Islet precursor cell (in vitro differentiated cells): ENCODE measurements at regions not wholly inside any gene's neighbourhood (a gene's known extent, or its start where the extent isn't known, plus 50 kb on each side); places are given as distances from the start of the nearest gene placed in this dataset.

Source experiments
- DNase-seq: peaks from one replicate; pipeline ENCODE4 v3.0.0-alpha.2; 2018

DNA sequence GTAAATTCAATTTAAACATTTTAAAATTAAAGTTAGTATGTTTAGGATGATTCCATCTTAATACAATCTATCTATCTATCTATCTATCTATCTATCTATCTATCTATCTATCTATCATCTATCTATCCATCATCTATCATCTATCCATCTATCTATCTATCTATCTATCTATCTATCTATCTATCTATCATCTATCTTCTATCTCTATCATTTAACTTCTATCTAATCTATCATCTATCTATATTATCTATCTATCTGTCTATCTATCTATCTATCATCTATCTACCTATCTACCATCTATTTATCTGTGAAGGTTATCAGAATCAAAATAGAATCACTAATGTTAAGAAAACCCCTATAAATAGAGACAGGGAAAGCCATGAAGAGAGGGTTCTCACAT is 78.3 kb downstream of the RAMP3 start:
- no peak for DNase-seq

DNA sequence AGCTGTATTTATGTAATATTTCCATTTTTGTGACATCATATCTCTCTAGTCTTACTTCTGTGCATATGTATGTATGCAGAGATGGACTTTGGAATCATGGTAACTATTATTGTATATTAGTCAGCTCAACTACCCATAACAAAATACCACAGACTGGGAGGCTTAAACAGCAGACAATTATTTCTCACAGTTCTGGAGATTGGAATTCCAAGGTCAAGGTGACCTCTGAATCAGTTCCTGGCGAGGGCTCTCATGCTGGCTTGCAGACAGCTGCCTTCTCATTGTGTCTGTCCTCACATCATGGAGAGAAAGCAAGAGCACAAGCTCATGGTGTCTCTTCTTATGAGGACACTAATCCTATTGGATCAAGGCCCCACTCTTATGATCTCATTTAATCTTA is 79.1 kb downstream of the RAMP3 start:
- no peak for DNase-seq

DNA sequence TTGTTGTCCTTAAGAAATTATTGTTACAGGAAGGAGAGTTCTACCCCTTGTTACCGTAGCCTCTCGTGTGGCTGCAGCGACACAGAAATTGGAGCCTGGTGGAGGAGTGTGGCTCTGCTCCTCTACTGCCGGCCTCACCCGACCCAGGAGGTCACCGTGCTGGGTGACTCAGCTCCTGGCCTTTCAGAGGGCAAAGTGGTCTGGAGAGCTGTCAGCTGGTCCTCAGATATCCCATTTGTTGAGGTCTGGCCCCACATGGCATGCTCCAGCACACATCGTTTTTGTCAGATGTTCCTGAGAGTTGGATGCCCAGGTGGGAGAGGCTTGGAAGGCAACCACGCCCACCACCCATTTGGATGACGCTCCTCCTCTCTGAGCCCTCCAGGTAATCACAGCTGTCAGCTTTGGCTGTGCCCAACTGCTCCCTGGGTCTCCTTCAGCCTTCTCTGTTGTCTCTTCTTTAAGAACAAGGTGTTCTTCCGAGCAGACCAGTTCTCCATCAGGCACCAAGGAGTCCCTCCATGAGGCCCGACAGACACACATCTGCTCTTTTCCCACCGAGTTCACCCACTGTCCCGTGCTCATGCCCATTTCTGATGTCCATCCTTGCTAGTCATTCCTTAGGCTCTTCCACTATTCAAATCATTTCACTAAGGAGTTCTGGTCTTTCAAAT is 80.3 kb downstream of the RAMP3 start:
- DNase-seq, result peak; percentile 67

DNA sequence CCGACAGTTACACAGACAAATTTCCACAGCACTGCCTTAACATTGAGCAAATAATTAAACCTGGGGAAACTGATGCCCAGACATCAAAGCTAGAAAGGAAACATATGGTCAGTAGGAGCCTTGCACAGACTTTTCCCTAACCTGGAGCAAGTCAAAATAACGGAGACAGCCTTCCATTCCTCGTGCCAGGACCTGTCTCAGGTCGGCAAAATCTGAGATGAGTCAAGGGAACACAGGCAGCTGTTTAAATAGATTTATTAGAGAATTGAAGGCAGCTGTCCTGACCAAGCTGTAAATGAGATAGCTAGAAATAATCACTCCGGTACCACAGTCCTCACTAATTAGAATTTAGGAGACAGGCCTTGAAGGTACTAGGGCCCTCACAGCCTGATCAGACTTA is 81.2 kb downstream of the RAMP3 start:
- no peak for DNase-seq

- DNase-seq, result no peak
These were observed 81.9 kb downstream of the RAMP3 start for GRCh38 chr7:45239486-45239885.

- DNase-seq, result no peak
These were observed 82.7 kb downstream of the RAMP3 start for GRCh38 chr7:45240273-45240771.

GRCh38 chr7:45240926-45241325 is 83.3 kb downstream of the RAMP3 start:
- DNase-seq, result no peak

DNA sequence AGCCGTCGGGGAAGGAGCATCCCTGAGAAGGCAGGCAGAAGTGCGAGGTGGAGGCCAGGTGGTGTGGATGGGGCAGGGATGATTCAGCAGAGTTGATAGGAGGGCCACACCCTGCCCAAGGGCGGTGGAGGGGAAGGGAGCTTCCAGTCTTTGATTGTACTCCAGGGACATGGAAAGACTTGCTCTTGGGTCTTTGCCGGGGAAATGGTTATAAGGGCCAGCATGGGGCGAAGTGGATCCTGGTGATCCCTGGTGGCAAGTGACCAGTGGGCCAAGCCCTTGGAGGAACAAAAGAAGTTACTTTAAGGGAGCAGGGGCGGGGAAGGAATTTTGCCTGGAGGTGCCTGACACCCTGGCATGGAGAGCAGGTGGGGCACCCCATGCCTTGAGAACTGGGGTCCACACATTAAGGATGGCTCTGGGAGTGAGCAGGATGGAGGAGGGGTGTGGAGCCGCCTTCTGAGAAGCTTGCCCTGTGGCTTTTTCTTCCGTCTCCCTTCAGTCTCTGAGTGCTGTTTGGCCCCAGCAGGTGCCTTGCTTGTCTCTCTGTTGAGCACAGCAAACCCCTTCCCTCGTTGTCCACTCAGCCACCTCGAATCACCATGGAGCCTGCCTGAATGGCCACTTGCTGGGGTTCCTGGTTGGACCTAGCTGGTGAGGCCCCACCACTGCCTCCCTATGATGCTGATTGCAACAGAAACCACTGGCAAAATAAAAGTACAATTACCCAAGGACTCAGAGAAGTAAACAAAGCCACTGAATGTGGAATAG is 83.9 kb downstream of the RAMP3 start:
- DNase-seq, result no peak

DNA sequence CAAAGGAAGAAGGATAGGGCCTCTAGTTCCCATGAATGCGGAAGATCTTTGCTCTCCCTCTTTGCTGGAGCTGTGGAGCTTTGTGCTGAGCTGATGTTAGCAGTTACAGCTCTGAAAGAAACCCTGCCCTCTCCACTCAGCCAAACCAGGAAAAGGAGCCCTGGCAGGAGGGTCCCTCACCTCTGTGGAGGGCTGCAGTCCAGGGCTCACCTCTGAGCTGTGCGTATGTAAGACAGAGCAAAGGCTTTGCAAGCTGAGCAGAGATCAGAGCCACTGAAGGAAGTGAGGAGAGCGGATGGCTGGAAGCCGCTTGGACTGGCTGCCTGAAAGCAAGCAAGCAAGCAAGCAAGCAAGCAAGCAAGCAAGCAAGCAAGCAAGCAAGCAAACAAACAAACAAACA is 84.7 kb downstream of the RAMP3 start:
- DNase-seq, result no peak

DNA sequence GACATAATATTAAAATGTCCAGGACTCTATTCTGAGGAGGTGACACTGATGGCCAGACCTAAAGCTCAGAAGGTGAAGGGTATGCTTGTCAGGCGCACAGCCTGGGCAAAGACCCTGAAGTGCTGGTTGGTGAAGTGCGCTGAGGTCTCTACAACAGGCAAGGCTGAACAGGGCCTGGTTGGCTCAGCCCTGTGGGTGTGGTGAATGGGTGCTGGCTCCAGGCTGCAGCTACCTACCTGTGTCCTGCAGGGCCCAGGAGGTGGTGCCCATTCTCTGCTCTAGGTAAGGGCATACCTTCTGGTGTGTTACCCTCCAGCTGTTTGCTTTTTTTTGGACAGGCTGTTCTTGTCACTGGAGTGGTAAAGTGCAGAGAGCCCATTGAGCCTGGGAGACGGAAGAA is 85.1 kb downstream of the RAMP3 start:
- DNase-seq, result no peak

DNA sequence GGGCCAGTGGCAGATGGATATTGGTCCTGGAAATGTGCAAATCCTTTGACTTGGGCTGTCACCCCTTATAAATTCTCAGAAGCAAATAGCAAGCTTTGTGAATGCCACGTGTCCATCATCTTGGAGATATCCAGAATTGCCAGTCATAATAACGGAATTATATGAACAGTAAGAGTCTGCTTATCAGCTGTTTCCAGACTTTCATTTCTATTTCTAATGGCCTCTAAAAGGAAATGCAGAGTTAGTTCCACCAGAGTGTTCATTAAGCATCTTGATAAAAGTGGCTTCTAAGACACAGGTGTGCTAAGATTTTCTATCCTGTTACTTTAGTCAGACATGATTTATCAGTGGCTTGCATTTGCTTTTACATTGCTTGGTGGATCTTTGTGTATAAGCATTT is 87.4 kb downstream of the RAMP3 start:
- DNase-seq, result no peak

- no peak for DNase-seq
These were observed 88.7 kb downstream of the RAMP3 start for GRCh38 chr7:45246339-45246738.

- no peak for DNase-seq
These were observed 94.7 kb downstream of the RAMP3 start for GRCh38 chr7:45252248-45252647.

GRCh38 chr7:45252857-45253256 is 95.3 kb downstream of the RAMP3 start:
- no peak for DNase-seq

GRCh38 chr7:45253368-45253767 is 95.8 kb downstream of the RAMP3 start:
- no peak for DNase-seq

DNA sequence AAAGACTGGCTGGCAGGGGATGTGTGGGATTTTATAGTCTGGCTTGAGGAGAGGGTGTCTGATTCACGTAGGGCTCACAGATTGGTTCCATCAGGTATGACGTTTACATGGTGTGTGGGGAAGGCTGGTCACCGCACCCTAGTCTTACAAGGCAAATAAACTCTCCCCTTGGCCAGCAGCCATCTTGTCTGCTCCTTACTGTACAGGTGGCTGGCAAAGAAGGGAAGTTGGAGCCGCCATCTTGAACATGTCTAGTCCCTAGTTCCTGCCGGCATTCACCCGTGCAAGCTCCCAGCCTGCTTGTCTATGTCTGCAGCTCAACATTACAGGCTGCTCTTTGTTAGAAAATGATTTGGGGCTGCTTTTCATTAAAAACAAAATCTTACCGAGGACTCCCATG is 97.6 kb downstream of the RAMP3 start:
- DNase-seq, result no peak

- DNase-seq, result no peak
These were observed 98.7 kb downstream of the RAMP3 start for GRCh38 chr7:45256309-45256708.

DNA sequence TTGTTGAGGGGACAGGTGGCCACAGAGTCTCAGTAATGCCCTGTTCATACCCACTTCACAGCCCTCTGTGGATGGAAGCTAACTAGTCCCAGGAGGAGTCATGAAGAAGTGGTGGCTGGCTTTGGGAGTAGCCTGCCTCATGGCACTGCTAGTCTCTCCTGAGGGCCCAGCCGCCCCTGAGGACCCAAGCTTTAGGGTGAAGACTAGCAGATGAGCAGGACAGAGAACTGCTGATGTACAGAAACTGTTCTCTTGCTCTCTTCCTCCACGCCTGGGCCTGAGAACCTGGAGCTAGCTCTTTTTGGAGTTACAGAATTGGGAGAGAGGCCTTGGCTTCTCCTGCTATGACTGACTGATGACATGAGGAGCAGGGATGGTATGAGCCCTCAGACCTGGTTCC is 99.2 kb downstream of the RAMP3 start:
- no peak for DNase-seq

- DNase-seq, result no peak
These were observed 99.7 kb downstream of the RAMP3 start for GRCh38 chr7:45257284-45257683.

GRCh38 chr7:45258533-45259226 is 101.1 kb downstream of the RAMP3 start:
- DNase-seq, result no peak

- no peak for DNase-seq
These were observed 101.6 kb downstream of the RAMP3 start for GRCh38 chr7:45259227-45259596.

DNA sequence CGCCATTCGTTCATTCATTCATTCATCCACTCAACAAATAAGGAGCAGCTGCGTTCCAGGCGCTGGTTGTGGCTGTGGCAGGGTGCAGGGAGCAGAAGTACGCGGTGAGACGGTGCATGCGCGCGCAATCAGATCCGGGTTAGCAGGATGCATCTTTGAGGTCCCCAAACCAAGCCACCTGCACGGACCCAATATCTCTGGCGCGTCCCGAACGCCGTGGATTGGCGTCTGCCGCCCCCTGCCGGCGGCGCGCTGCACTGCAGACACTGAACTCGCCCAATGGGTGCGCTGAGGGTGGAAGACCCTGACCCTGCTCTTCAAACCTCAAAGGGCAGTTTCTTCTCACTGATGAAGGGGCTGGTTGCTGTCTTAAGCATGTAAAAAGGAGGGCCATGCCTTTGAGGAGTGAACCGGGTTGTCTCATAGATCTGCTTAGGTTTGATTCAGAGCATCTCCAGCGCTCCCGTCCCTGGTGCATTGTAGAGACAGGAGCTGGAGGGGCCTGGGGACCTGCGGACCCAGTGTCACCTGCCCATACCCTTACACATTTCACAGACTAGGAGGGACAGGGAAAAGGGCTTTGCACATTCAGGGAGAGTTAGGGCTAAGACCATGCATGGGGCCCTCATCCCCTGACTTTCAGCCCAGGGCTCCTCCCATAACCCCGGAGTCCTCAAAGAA is 102.5 kb downstream of the RAMP3 start:
- peak; percentile 68 for DNase-seq

DNA sequence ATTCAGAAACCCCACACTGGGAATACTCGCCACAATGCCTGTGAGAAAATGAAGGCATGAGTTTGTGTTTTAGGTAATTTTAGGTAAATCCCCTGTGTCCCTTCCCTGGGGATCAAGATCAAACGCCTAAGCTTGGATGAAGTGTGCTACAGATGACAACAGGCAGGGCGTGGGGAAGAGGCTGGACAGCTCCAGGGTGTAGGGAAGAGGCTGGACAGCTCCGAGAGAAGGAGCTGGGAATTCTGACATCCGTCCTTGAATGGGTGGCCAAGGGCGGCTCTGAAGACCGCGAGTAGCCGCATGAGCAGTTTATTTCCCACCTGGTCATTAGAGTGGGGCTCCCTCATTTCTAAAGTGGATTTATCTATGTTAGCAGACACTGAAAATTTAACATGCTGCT is 109.7 kb downstream of the RAMP3 start:
- no peak for DNase-seq
